GM18526 (cell line): ENCODE measurements at regions not wholly inside any gene's neighbourhood (a gene's known extent, or its start where the extent isn't known, plus 50 kb on each side); places are given as distances from the start of the nearest gene placed in this dataset.

Experiments used
- POLR2A ChIP-seq: IDR thresholded peaks from 3 replicates; pipeline ENCODE4 v1.6.1; 2011; ENCODE audit not compliant: insufficient read length; ENCODE audit errors: extremely low read depth

DNA sequence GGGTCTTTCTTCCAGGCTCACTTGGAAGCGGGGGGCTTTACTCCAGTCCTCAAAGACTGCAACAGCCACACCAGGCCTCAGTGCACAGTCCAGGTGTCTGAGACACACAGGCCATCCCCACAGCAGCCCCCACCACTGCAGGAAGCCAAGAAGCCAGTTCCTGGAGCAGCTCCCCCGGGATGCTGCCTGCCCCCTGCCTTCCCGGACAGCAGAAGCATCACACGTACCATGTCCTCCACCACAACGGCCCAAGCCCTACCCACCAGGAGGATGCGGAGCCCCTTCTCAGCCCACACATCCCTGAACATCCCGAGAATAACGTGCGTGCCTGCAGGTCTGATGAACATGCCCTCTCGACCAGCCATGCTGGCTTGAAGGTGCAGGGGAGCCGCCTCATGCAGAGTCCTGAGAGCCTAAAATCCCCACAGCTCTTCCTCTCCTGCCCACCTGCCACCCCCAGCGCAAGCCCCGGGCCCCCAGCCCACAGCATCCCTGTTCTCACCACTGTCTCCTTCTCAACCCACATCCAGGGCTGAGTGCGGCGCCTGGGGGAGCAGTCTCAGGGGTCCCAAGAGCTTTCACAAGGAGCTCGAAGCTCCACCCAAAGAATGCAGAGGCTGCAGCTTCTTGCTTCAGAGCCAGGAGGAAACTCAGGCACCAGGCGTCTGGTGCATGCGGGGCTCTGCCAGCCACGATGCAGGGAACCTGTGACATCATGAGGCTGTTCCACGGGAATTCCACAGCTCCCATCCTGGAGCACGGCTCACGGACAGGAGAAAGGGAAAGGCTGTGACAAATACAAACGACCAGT is 209.6 kb downstream of the BRD1 start:
- no peak for TF ChIP-seq POLR2A

DNA sequence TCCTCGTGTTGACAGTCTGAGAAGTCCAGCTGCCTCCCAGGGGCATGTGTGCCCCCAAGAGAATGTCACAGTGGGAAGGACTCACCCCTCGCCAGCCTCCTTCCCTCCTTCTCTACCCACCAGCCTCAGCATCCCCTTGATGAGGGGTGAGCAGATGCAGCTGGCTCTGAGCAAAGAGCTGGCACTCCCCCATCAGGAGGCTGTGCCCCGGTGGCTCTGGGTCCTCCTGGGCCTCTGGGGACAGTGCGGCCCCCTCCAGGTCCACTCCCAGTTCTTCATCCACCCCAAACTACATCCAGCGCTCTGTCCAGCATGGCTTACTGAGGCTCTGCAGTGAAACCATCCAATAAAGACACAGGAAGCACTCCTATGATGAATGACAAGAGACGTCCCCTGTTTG is 210.4 kb downstream of the BRD1 start:
- no peak for TF ChIP-seq POLR2A

DNA sequence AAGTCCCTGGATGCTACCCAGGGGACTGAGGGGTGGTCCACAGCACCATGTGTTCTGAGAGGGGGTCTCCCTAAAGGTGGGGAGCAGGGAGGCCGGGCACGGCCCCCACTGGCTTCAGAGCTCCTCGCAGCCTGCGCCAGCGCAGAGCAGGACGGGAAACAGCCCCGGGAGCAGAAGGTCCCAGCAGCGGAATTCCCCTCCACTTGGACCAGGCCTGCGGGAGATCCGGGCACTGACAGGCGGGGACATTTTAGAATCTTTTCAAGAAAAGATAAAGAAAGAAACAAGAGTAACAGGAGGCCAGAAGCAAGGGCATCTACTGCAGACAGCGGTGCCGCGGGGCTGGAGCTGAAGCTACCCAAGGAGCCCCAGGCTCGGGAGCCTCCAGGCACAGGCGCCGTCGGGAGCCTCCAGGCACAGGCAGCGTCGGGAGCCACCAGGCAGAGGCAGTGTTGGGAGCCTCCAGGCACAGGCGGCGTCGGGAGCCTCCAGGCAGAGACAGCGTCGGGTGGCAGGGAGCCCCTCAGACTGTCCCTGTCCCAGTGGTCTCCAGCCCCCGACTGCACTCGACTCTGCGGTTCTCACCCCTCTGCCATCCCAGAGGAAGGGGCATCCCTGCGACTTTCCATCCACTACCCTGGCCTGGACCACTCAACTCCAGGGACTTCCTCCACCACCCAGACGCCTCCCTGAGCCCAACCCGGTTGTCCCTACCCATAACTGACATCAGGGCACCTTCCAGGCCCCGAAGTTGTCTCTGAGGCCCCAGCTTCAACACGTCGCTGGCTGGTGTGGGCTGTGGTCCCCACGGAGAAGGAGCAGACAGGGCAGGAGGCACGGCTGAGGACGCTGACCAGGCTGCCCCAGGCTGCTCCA is 211.1 kb downstream of the BRD1 start:
- TF ChIP-seq POLR2A: no peak

DNA sequence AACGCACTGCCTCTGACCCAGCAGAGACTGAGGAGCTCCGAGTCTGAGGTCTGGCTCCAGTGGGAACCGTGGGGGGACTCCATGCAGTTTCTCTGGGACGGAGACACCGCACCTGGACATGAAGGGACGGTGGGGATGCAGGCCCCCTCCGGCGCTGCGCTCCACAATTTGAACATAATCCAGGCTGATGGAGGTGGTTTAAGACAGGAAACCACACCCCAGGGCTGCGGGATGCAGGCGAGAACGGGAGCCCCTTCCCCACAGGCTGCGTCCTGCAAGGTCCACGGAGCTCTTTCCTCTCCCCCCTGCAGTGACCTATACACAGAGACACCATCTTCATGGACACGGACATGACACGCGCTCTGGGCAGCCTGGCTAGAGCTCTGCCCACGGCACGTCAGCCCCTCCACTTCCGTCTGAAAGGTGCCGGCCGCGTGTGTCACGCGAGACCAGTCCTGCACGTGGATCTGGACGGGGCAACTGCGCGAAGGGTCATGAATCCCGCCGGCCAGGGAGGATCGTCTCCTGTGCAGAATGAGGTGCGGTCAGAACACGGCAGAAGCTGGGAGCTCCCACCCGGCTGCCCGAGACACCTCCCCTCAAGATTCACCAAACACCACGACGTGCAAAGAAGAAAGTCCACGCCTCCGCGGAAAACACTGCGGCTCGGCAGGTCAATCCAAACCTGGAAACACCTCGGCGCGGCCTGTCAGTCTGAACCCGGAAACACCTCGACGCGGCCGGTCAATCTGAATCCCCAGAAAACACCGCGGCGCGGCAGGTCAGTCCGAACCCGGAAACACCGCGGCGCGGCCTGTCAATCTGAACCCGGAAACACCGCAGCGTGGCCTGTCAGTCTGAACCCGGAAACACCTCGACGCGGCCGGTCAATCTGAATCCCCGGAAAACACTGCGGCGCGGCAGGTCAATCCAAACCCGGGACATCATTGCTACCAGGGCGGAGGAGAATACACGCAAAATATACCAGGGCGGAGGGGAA is 212.4 kb downstream of the BRD1 start:
- TF ChIP-seq POLR2A: no peak

DNA sequence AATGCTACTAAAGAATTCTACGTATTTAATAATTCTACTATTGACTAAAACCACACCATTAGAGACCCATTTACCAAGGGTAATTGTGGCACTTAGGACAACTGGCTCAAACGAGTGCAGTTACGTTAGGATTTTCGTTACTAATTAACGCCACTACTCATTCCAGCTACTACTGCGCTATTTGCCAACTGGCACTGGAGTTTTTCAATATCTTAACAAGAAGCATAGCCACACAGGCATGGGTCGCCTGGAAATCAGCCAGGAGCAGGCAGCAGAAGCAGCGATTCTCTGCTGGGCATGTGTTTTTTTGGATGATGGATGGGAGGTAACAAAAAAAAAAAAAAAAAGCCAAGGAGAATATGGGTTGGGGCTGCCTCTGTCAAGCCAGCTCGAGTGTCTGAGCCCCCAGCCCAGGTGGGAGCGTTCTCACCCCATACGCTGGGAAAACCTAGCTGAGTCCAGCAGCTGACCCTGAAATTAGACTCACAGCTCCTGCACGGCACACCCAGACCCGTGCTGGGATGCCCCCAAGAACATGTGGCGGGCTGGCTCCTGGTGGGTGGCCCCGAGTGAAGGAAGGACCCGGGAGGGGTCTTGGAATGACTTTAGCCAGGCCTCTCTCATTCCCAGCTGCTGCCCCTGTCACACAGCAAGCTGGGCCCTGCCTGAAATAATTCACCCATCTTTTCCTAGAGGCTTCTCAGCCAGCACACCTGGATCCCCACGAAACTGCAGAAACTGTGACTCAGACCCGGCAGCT is 214.0 kb downstream of the BRD1 start:
- TF ChIP-seq POLR2A: no peak

- TF ChIP-seq POLR2A: no peak
These were observed 214.6 kb downstream of the BRD1 start for GRCh38 chr22:49613108-49613507.

DNA sequence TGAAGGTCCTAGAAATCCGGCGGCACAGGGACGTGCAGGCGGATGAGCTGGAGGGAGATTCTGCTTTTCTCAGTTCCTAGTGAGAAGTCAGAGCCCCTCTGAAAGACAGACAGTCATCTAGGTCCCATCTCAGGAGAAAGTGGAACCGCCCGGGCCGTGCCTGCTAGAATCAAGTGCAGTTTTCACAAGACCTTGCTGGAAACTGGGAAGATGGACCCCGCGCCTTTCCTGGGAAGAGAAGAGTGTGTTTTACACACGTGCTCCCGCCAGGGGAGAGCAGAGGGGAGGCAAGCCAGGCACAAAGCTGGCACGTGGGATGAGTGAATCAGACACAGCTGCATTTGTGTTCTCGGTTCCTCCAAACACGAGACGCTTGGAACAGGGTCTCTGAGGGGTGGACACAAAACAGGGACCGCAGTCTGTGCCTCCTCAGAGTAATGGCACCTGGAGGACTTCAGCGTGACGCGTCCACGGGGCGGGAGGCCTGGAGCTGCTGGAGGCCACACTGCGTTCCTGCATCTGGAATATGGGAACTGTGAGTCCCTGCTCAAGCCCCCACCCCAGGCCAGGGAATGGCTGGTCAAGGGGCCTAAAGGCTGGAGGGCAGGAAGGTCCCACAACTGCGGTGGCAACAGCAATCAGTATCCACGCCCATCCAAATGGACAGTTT is 218.3 kb downstream of the BRD1 start:
- TF ChIP-seq POLR2A: no peak

DNA sequence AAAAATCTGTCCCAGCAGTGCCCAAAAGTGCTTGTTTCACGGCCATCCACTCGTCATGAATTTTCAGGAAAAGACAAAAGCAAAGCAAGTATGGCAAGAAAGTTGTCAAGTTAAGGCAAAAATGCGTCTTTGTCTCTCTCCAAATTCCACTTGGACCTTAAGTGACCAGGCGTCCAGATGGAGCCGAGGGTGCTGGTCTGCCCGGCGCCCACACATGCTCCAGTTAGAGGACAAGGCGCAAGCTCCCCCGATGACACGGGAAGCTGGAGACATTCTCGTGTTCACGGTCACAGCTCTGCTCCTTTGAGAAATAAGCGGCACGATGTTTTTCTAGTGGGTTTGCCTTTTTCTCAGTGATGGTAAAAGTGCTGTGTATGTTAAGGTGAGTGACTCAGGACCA is 219.0 kb downstream of the BRD1 start:
- no peak for TF ChIP-seq POLR2A

DNA sequence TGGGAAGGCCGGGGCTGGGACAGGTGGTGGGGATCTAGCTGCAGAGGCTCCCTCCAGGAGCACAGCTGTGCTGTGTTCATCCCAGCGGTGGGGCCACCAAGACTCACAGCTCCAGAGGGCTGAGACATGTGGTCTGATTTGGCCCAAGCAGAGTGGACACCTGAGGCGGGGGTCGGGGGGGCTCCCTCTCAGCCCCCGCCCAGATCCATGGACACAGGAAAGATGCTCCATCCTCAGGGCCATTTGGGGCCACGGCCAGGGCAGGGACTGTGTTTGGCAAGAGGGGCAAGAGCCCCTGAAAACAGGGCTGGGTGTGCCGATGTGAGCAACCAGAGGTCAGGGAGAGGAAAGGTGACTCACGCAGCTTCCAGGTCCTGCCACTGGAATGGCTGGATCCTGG is 219.4 kb downstream of the BRD1 start:
- TF ChIP-seq POLR2A: no peak

DNA sequence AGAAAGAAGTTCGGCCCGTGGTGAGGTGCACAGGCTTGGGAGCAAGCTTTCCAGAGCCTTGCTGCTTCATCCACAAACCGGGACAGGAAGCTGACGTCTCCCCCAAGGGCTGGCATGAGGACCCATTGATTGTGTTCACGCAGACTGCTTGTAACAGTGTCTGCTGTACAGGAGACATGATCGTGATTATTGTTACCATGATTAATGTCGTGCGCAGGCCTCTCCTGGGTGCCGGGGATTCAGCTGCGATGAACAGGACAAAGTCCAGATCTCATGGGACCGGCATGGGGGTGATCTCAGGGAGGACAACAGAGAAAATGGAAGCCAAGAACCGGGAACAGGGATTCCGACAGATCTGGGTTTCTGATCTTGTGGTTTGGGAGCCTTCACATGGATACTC is 219.9 kb downstream of the BRD1 start:
- TF ChIP-seq POLR2A: no peak

GRCh38 chr22:49606562-49607290 is 220.9 kb downstream of the BRD1 start:
- TF ChIP-seq POLR2A: no peak

DNA sequence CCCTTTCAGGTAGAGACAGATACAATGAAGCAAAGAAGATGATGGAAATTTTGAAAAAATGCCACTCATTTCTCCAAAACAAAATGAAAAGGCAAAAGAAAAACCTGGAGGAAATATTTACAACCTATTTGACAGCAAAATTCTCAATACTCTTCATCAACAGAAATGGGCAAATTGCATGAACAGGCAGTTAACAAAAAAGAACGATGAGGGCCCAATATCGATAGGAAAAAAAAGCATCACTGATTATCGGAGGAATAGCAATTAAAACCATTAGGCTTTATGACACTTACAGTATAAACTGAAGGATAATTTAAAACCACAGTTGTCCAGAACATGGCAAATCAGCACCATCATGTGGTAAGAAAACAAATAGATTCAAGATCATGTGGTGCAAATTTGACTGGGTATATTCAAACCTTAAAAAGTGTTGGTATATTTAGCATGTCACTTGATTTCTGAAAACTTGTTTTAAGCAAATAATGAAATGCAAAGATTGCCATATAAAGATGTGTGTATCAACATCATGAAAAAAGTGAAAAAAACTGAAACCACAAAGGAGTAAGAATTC is 222.9 kb downstream of the BRD1 start:
- no peak for TF ChIP-seq POLR2A

DNA sequence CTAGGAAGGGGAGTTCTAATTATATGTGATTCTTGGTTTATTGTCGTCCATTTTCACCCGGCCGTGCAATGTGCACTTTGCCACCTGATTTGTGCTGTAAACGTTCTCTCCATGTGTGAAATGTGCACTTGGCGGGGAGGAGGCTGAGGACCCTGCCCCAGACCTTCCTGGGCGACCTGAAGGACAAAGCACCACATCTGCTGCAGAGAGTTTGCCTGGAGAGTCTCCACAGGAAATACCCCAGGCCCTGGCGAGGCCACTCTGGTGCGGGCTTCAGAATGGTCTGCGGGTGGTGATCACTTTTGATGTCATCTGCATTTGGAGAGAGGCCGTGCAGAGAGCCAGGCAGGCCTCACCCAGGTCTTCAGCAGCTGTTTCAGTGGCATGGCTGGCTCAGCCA is 224.7 kb downstream of the BRD1 start:
- TF ChIP-seq POLR2A: no peak
